ENCODE measurements at regions not wholly inside any gene's neighbourhood (a gene's known extent, or its start where the extent isn't known, plus 50 kb on each side); places are given as distances from the start of the nearest gene placed in this dataset.

DNA sequence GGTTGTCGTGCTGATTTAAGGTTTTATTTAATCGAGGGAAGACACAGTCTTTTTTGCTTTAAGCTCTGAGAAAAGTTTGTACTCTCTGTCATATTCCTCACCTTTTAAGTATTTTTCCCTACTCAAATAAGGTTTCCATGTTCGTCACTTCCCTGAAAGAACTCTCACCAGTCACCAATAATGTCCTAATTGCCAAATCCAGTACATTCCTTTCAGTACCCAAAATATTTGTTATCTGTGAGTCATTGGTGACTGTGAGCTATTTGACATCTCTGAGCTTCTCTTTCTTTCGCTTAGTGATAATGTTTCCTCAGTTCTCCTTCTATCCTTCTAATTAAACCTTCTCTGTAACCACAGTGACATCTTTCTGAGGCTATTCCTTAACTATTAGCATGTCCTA lies 874.2 kb upstream of the ADGRL2 start:
- Histone ChIP-seq H3K4me3 (no peak overlapping the region), H3K27ac (no peak overlapping the region), H3K9me3 (peaks cover 8% of the 10 kb centered on the region), H3K36me3 (no peaks in the 10 kb centered on the region), H3K27me3 (no peaks in the 10 kb centered on the region), H3K4me1 (no peaks in the 10 kb centered on the region)
- ATAC-seq (no peak), DNase-seq (no peak)
- intact Hi-C loops (cut with DNase I), result no loop called here
- TF ChIP-seq, protein P1, sequence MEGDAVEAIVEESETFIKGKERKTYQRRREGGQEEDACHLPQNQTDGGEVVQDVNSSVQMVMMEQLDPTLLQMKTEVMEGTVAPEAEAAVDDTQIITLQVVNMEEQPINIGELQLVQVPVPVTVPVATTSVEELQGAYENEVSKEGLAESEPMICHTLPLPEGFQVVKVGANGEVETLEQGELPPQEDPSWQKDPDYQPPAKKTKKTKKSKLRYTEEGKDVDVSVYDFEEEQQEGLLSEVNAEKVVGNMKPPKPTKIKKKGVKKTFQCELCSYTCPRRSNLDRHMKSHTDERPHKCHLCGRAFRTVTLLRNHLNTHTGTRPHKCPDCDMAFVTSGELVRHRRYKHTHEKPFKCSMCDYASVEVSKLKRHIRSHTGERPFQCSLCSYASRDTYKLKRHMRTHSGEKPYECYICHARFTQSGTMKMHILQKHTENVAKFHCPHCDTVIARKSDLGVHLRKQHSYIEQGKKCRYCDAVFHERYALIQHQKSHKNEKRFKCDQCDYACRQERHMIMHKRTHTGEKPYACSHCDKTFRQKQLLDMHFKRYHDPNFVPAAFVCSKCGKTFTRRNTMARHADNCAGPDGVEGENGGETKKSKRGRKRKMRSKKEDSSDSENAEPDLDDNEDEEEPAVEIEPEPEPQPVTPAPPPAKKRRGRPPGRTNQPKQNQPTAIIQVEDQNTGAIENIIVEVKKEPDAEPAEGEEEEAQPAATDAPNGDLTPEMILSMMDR (IDR thresholded peaks at IDR 0.05), result no peak

DNA sequence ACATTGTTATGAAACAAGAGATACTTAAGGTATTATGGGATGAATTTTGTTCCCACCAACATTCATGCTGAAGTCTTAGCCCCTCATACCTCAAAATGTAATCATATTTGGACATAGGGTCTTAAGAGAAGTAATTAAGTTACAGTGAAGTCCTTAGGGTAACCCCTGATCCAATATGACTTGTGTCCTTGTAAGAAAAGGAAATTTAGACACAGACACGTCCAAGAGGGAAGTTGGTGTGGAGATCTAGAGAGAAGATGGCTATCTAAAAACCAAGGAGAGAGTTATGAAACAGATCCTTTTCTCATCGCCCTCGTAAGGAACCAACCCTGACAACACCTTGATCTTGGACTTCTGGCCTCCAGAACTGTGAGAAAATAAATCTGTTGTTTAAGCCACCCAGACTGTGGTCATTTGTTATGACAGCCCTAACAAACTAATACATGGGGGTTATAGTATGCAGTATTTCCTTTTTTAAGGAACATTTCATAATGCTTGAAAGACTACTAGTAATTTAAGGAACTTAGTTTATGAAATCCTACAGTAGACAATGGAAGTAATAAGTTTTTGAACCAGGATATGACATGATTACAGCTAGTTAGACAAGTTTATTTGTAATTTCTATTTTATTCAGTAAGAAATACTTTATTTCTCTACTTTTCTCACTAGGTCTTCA lies 875.5 kb upstream of the ADGRL2 start:
- H3K9me3 ChIP-seq, result peaks cover 4% of the 10 kb centered on the region
- no peak for DNase-seq
- H3K27ac ChIP-seq, result no peak overlapping the region
- H3K27me3 ChIP-seq, result no peaks in the 10 kb centered on the region
- ATAC-seq, result peak; percentile 74
- TF ChIP-seq, protein P1 (IDR thresholded peaks at IDR 0.05), result no peak
- H3K36me3 ChIP-seq, result no peaks in the 10 kb centered on the region
- H3K4me1 ChIP-seq, result no peaks in the 10 kb centered on the region
- intact Hi-C loops (cut with DNase I), result no loop called here
- H3K4me3 ChIP-seq, result no peak overlapping the region

DNA sequence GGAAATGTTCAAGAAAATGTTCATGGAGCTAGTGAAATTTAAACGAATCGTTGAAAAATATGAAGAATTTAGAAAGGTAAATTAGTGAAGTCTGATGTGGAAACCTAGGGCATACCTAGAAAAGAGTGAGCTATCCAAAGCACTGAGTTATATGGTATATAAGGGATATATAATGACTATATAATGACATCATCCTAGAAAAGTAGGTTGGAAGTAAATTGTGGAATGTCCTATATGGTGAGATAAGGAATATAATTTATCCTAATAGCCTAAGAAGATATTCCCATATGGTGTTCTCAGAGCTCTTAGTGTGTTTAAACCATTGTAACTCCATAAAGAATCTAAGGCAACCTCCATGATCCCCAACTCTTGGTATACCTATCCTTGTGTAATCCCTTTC lies 876.4 kb upstream of the ADGRL2 start:
- Histone ChIP-seq H3K27me3 (no peaks in the 10 kb centered on the region), H3K4me3 (no peak overlapping the region), H3K36me3 (no peaks in the 10 kb centered on the region), H3K27ac (no peak overlapping the region), H3K9me3 (no peaks in the 10 kb centered on the region), H3K4me1 (no peaks in the 10 kb centered on the region)
- no peak for DNase-seq
- no peak for ATAC-seq
- TF ChIP-seq, protein P1 (IDR thresholded peaks at IDR 0.05), result no peak
- intact Hi-C loops (cut with DNase I), result no loop called here

DNA sequence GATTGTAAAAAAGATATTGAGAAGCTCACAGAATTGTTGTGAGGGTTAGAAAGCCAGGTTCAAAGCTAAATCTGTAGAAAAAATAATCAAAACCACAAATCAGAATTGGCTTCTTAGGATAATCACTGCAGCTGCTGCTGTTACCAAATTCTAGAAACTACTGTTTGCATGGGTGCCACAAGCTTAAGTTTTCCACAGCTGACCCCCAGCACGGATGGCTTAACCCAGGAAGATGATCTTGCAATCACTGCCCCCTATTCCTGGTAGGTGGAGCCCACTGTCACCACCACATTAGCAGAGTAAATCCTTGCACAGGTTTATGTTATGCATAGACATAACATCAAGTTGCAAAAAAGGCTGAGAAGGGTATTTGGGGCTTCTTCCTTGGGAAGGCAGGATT lies 877.8 kb upstream of the ADGRL2 start:
- Histone ChIP-seq H3K27me3 (no peaks in the 10 kb centered on the region), H3K4me1 (no peaks in the 10 kb centered on the region), H3K36me3 (no peaks in the 10 kb centered on the region), H3K4me3 (no peak overlapping the region), H3K27ac (no peak overlapping the region), H3K9me3 (no peaks in the 10 kb centered on the region)
- TF ChIP-seq, protein P1 (IDR thresholded peaks at IDR 0.05), result no peak
- ATAC-seq (no peak), DNase-seq (no peak)
- intact Hi-C loops (cut with DNase I), result no loop called here

DNA sequence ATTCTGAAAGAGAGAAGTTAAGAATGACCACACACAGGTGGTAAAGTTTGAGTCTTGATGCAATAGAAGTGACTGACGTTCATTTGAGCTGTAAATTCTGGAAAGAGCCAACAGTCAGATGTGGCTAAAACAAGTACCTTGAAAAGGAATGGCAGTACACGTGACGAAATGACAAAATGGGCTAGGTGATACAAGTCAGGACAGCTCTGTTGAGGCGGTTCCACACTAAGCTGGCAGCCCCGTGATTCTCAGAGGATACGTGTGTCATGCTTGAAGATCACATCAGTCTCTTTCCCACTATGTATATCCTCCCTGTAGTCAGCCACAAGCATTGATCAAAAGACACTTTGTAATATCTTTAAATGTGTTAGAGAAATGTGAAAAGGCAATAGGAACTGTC lies 881.3 kb upstream of the ADGRL2 start:
- no peak for DNase-seq
- Histone ChIP-seq H3K9me3 (no peaks in the 10 kb centered on the region), H3K4me3 (no peak overlapping the region), H3K27ac (no peak overlapping the region), H3K27me3 (no peaks in the 10 kb centered on the region), H3K36me3 (no peaks in the 10 kb centered on the region), H3K4me1 (no peaks in the 10 kb centered on the region)
- intact Hi-C loops (cut with DNase I), result no loop called here
- ATAC-seq, result no peak
- TF ChIP-seq, protein P1 (IDR thresholded peaks at IDR 0.05), result no peak

DNA sequence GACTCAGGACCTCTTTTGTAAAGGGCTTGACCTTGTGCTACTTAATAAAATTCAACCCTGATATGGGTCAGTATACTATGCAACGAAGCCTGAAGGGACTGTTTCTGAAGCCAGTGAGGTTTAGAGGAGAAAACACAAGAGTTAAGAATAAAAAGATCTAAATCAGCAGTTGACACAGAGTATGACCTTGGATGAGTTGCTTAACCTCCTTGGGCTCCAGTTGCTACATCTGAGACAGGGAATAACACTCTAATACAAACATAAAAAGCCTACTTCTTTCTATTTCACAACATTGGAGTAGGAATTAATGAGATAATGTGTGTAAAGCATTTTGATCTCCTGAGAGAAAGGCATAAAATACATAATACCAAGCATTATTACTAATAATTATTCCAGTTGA lies 882.4 kb upstream of the ADGRL2 start:
- DNase-seq, result no peak
- ATAC-seq, result no peak
- Histone ChIP-seq H3K27me3 (no peaks in the 10 kb centered on the region), H3K9me3 (no peaks in the 10 kb centered on the region), H3K27ac (no peak overlapping the region), H3K4me1 (no peaks in the 10 kb centered on the region), H3K36me3 (no peaks in the 10 kb centered on the region), H3K4me3 (no peak overlapping the region)
- TF ChIP-seq, protein P1 (IDR thresholded peaks at IDR 0.05), result no peak
- intact Hi-C loops (cut with DNase I), result no loop called here
